WTC11 (cell line): ENCODE measurements at regions not wholly inside any gene's neighbourhood (a gene's known extent, or its start where the extent isn't known, plus 50 kb on each side); places are given as distances from the start of the nearest gene placed in this dataset.

Experiments
- ATAC-seq: fragments of 200-7000 bp; cut with Tn5 transposase; 2 replicates; pipeline ENCODE4 v1.10.0; 2021; ENCODE audit warnings: mild to moderate bottlenecking, moderate library complexity
- CTCF ChIA-PET: fragments of 300-600 bp; sonication (Branson Sonifier 250); formaldehyde crosslinking; loops from one replicate; lab custom pipeline; 2021; ENCODE audit warnings: antibody characterized with exemption; lab: Charles Lee
- POLR2A ChIA-PET: fragments of 350-600 bp; sonication (Branson Sonifier 250); formaldehyde crosslinking; loops from one replicate; lab custom pipeline; 2021; ENCODE audit warnings: antibody characterized with exemption; lab: Charles Lee
- DNase-seq: peaks from one replicate; pipeline ENCODE4 v3.0.0; 2021; ENCODE audit warnings: low spot score
- H3K27ac Mint-ChIP-seq: 2 replicates; pipeline ENCODE4 v1.8.0; 2021; ENCODE audit warnings: mixed read lengths
- H3K27me3 Mint-ChIP-seq: 2 replicates; pipeline ENCODE4 v1.8.0; 2021; ENCODE audit warnings: low read depth, mild to moderate bottlenecking, moderate library complexity, mixed read lengths
- H3K36me3 Mint-ChIP-seq: 2 replicates; pipeline ENCODE4 v1.8.0; 2021; ENCODE audit warnings: mixed read lengths
- H3K4me1 Mint-ChIP-seq: 2 replicates; pipeline ENCODE4 v1.8.0; 2022; ENCODE audit warnings: mixed read lengths
- H3K4me3 Mint-ChIP-seq: 2 replicates; pipeline ENCODE4 v1.8.0; 2021; ENCODE audit warnings: mild to moderate bottlenecking, moderate library complexity, mixed read lengths
- H3K9me3 Mint-ChIP-seq: 2 replicates; pipeline ENCODE4 v1.8.0; 2021; ENCODE audit warnings: mixed read lengths
- ATF1 ChIP-seq: sonication (generic); formaldehyde crosslinking; IDR thresholded peaks from 2 replicates; pipeline ENCODE4 v1.8.1; 2023; ENCODE audit warnings: mild to moderate bottlenecking, moderate library complexity, missing genetic modification reagents
- EMX1 ChIP-seq: fragments of 250-450 bp; sonication (Bioruptor Pico); IDR thresholded peaks from 2 replicates; pipeline ENCODE4 v1.8.0; 2021; ENCODE audit warnings: mild to moderate bottlenecking
- GABPB1 ChIP-seq: sonication (generic); formaldehyde crosslinking; IDR thresholded peaks from 2 replicates; pipeline ENCODE4 v1.8.1; 2023; ENCODE audit warnings: mild to moderate bottlenecking, missing genetic modification reagents
- HMGA2 ChIP-seq: fragments of 250-450 bp; sonication (Bioruptor Pico); IDR thresholded peaks from 2 replicates; pipeline ENCODE4 v1.4.0; 2021; ENCODE audit warnings: mild to moderate bottlenecking, moderate library complexity
- MXD4 ChIP-seq: fragments of 250-450 bp; sonication (Bioruptor Pico); IDR thresholded peaks from 2 replicates; pipeline ENCODE4 v1.8.0; 2021; ENCODE audit warnings: mild to moderate bottlenecking, moderate library complexity, borderline replicate concordance
- NFYB ChIP-seq: sonication (generic); formaldehyde crosslinking; conservative IDR thresholded peaks from 2 replicates; pipeline ENCODE4 v1.8.0; 2022; ENCODE audit warnings: low read depth, missing genetic modification reagents
- NR1H2 ChIP-seq: sonication (generic); formaldehyde crosslinking; IDR thresholded peaks from 2 replicates; pipeline ENCODE4 v1.9.0; 2021; ENCODE audit warnings: mild to moderate bottlenecking, moderate library complexity, missing genetic modification reagents
- PRRX2 ChIP-seq: fragments of 250-450 bp; sonication (Bioruptor Pico); IDR thresholded peaks from 2 replicates; pipeline ENCODE4 v1.8.0; 2021; ENCODE audit warnings: mild to moderate bottlenecking
- SP1 ChIP-seq: sonication (generic); formaldehyde crosslinking; conservative IDR thresholded peaks from 2 replicates; pipeline ENCODE4 v1.8.1; 2022; ENCODE audit warnings: missing genetic modification reagents
- TCF7 ChIP-seq: sonication (generic); formaldehyde crosslinking; IDR thresholded peaks from 2 replicates; pipeline ENCODE4 v1.8.0; 2022; ENCODE audit warnings: mild to moderate bottlenecking, low read depth, missing genetic modification reagents, moderate library complexity
- ZNF121 ChIP-seq: sonication (generic); formaldehyde crosslinking; IDR thresholded peaks from 2 replicates; pipeline ENCODE4 v1.8.0; 2023; ENCODE audit warnings: missing genetic modification reagents
- ZNF416 ChIP-seq: fragments of 250-450 bp; sonication (Bioruptor Pico); IDR thresholded peaks from 2 replicates; pipeline ENCODE4 v1.9.0; 2021; ENCODE audit warnings: mild to moderate bottlenecking, inconsistent platforms
- TF ChIP-seq, protein P1 (sequence below): sonication (generic); formaldehyde crosslinking; IDR thresholded peaks from 2 replicates; pipeline ENCODE4 v1.8.1; 2022; ENCODE audit warnings: mild to moderate bottlenecking, missing genetic modification reagents, moderate library complexity, borderline replicate concordance
- TF ChIP-seq, protein P2 (sequence below): sonication (generic); formaldehyde crosslinking; IDR thresholded peaks from 2 replicates; pipeline ENCODE4 v1.8.0; 2022; ENCODE audit warnings: mild to moderate bottlenecking, missing genetic modification reagents

- POLR2A ChIA-PET, result no interaction called here
- TF ChIP-seq, protein P1, sequence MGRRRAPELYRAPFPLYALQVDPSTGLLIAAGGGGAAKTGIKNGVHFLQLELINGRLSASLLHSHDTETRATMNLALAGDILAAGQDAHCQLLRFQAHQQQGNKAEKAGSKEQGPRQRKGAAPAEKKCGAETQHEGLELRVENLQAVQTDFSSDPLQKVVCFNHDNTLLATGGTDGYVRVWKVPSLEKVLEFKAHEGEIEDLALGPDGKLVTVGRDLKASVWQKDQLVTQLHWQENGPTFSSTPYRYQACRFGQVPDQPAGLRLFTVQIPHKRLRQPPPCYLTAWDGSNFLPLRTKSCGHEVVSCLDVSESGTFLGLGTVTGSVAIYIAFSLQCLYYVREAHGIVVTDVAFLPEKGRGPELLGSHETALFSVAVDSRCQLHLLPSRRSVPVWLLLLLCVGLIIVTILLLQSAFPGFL (CRISPR knock-in tag), result no peak
- TF ChIP-seq, protein P2, sequence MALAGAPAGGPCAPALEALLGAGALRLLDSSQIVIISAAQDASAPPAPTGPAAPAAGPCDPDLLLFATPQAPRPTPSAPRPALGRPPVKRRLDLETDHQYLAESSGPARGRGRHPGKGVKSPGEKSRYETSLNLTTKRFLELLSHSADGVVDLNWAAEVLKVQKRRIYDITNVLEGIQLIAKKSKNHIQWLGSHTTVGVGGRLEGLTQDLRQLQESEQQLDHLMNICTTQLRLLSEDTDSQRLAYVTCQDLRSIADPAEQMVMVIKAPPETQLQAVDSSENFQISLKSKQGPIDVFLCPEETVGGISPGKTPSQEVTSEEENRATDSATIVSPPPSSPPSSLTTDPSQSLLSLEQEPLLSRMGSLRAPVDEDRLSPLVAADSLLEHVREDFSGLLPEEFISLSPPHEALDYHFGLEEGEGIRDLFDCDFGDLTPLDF (CRISPR knock-in tag), result no peak
- CTCF ChIA-PET, result interaction anchor here (1.1 kb wide), 1 partner anchor 18 kb away, joined by 4 read pairs; no protein-coding TSS in a partner anchor
- Mint-ChIP-seq H3K4me3 (no peak overlapping the region), H3K27ac (no peak overlapping the region), H3K4me1 (peaks cover under 1% of the 10 kb centered on the region; the same call in 1 of the 2 replicates), H3K36me3 (peaks cover 6% of the 10 kb centered on the region; the same call in 1 of the 2 replicates), H3K9me3 (peaks cover 21% of the 10 kb centered on the region), H3K27me3 (no peaks in the 10 kb centered on the region)
- DNase-seq, result no peak
- no peak for ATAC-seq
Measured at GRCh38 chr13:82740442-82740841, 1141.8 kb downstream of the SLITRK1 start.

DNA sequence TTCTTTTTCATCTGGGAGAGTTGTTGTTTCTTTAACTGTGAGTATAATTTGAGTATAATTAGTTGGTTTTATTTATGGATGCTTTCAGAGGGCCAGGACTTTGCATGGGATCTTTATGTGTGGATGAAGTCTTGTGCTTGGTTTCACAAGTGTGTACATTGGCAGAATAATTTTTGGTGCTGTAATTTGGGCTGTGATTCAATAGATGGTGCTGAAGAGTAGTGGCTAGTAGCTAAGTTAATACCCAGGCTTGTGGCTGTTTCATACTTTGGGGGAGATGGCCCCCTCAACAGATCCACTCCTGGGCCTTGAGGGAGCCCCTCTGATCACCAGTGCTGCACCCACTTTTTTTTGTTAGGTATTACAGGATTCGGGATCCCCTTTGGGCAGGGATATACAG lies 1142.4 kb downstream of the SLITRK1 start:
- Mint-ChIP-seq H3K9me3 (peaks cover 27% of the 10 kb centered on the region), H3K4me3 (no peak overlapping the region), H3K4me1 (no peaks in the 10 kb centered on the region), H3K36me3 (peaks cover 6% of the 10 kb centered on the region; the same call in 1 of the 2 replicates), H3K27ac (no peak overlapping the region), H3K27me3 (no peaks in the 10 kb centered on the region)
- POLR2A ChIA-PET, result no interaction called here
- no peak for DNase-seq
- CTCF ChIA-PET, result interaction anchor here (1.1 kb wide), 1 partner anchor 18 kb away, joined by 4 read pairs; no protein-coding TSS in a partner anchor
- no peak for TF ChIP-seq HMGA2 (CRISPR knock-in tag)
- no peak for TF ChIP-seq EMX1 (CRISPR knock-in tag)
- no peak for TF ChIP-seq TCF7 (CRISPR knock-in tag)
- TF ChIP-seq ZNF121 (CRISPR knock-in tag), result no peak
- no peak for TF ChIP-seq ATF1 (CRISPR knock-in tag)
- TF ChIP-seq NR1H2, result no peak
- TF ChIP-seq PRRX2 (CRISPR knock-in tag), result no peak
- no peak for TF ChIP-seq SP1 (CRISPR knock-in tag)
- ATAC-seq, result peak; percentile 72

GRCh38 chr13:82729401-82729800 lies 1152.9 kb downstream of the SLITRK1 start:
- TF ChIP-seq NFYB (CRISPR knock-in tag) (no peak), MXD4 (CRISPR knock-in tag) (no peak)
- TF ChIP-seq, all 79 proteins: peak for 0
- POLR2A ChIA-PET, result no interaction called here
- H3K9me3 Mint-ChIP-seq, result peaks cover 4% of the 10 kb centered on the region
- no peak overlapping the region for H3K4me3 Mint-ChIP-seq
- CTCF ChIA-PET, result no interaction called here
- no peaks in the 10 kb centered on the region for H3K36me3 Mint-ChIP-seq
- H3K27me3 Mint-ChIP-seq, result no peaks in the 10 kb centered on the region
- H3K4me1 Mint-ChIP-seq, result no peaks in the 10 kb centered on the region
- no peak for DNase-seq
- ATAC-seq, result no peak
- H3K27ac Mint-ChIP-seq, result no peak overlapping the region

GRCh38 chr13:82720986-82721385 lies 1161.3 kb downstream of the SLITRK1 start:
- H3K9me3 Mint-ChIP-seq, result no peaks in the 10 kb centered on the region
- POLR2A ChIA-PET, result no interaction called here
- H3K36me3 Mint-ChIP-seq, result no peaks in the 10 kb centered on the region
- no peaks in the 10 kb centered on the region; the same call in 1 of the 2 replicates for H3K27me3 Mint-ChIP-seq
- CTCF ChIA-PET, result no interaction called here
- DNase-seq (no peak), ATAC-seq (no peak)
- H3K4me1 Mint-ChIP-seq, result no peaks in the 10 kb centered on the region
- no peak overlapping the region for H3K4me3 Mint-ChIP-seq
- no peak overlapping the region for H3K27ac Mint-ChIP-seq
- no peak for TF ChIP-seq ZNF416 (CRISPR knock-in tag)
- TF ChIP-seq GABPB1 (CRISPR knock-in tag), result no peak

- H3K36me3 Mint-ChIP-seq, result no peaks in the 10 kb centered on the region
- no peaks in the 10 kb centered on the region for H3K4me1 Mint-ChIP-seq
- H3K9me3 Mint-ChIP-seq, result no peaks in the 10 kb centered on the region
- no peak for ATAC-seq
- no peak overlapping the region for H3K27ac Mint-ChIP-seq
- no peak for DNase-seq
- ChIA-PET CTCF (no interaction called here), POLR2A (no interaction called here)
- H3K27me3 Mint-ChIP-seq, result no peaks in the 10 kb centered on the region; the same call in 1 of the 2 replicates
- no peak overlapping the region for H3K4me3 Mint-ChIP-seq
- no peak for TF ChIP-seq ATF1 (CRISPR knock-in tag)
Measured at GRCh38 chr13:82719987-82720386, 1162.3 kb downstream of the SLITRK1 start.
